Activated CD4-positive, alpha-beta T cell treated with anti-CD3 and anti-CD28 coated beads for 4 hours (primary cell): ENCODE measurements at regions not wholly inside any gene's neighbourhood (a gene's known extent, or its start where the extent isn't known, plus 50 kb on each side); places are given as distances from the start of the nearest gene placed in this dataset.

Experiments used
- DNase-seq, 2 donors: peaks; one replicate each; pipeline ENCODE4 v3.0.0-alpha.2; 2020

DNA sequence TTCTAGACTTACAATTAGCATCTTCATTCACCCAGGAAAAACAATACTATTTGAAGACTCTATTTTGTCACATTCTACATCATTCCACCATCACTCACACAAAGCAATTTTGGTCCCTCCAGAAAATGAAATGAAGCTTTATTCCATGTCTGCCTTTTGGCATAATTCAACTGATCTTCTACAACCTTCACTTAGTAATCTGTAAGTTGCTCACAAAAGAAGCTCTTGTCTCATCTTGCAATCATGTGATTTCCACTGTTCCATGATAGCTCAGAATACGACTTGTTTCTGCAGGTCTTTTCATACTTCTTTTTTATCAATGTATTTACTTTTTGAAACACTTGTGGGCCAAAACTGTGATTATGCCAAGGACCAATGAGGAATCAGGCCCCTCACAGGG lies 261.9 kb upstream of the NR4A3 start:
- no peak for DNase-seq

DNA sequence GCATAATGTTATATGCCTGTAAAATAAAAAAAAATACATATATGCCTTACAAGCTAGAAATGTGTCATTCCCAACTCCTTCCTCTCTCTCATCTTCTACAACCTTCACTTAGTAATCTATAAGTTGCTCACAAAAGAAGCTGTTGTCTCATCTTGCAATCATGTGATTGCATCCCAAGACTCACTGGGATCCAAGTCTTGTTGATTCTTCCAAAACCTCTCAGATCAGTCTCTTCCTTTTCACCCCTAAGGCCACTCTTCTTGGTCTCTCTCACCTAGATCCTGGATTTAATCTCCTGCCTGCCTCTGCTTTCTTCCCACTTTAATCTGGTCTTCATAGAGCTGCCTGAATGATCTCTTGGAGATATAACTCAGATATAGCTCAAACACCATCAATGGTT lies 261.1 kb upstream of the NR4A3 start:
- DNase-seq: no peak

DNA sequence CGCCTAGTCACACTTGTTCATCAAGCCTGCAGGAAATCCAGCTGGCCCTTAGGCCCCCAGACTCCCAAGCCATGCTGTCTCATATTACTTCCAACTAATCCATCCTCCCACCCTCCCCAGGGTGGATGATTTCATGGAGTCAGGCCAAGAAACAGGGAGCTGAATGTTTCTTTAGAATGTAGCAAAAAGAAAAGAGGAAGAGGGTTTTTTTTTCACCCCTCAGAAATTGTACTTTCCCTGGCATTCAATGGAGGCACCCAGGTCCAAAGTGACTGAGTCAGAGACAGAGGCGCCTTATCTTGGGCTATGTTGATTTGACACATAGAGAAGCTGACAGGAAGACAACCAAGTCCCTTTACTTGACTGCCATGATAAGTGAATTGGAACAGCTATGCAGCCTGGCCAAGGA lies 260.2 kb upstream of the NR4A3 start:
- no peak for DNase-seq

DNA sequence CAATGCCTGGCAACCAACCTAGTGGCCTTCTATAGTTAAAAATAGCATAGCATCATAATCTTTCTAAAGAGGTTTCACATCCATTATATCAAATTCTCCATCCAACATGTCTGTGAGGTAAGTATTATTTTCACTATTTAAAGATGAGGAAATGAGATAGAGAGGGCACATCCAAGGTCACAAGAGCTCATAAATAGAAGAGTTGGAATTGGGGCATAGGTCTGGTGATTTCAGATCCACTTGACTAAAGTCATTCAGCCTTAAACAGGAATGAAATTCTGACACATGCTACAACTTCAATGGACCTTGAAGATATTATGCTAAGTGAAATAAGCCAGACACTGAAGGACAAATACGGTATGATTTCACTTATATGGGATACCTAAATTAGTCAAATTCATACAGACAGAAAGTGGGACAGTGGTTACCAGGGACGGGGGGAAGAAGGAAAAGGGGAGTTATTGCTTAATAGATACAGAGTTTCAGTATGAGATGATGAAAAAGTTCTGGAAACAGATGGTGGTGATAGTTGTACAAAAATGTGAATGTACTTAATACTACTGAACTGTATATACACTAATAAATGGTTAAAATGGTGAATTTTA lies 259.6 kb upstream of the NR4A3 start:
- no peak for DNase-seq

DNA sequence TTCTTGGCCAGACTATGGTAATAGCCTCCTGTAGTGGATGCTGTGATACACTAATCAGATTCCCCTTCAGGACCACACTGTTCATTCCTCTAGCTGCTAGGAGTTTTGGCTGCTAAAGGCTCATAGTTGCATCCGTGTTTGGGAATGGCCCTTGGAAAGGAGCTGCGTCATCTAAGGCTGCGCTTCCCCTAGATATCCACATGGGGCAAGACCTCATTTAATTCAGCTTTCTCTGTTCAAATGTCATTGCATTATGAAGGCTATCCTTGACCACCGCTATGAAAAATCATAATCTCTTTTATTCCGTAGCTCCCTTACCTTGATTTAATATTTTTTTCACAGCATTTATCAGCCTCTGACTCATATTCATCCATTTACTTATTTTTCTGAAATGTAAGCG lies 258.3 kb upstream of the NR4A3 start:
- DNase-seq: no peak

DNA sequence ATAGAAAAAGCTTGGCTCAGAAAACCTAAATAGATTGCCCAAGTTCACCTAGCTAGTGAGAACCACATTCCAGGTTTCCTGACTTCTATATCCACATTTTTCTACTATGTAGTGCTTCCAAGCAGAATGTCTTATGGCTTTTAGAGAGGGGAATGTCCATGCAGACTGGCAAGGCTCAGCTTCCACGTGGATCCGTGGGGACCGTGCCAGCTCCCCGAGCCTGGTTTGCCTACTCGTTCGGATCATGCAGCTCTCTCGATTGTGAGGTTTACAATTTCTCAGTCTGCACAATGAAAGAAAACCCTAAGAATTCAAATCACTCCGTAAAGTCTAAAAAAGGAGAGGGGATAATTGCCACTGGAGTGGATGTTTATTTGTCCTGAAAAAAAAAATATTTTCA lies 256.5 kb upstream of the NR4A3 start:
- no peak for DNase-seq

DNA sequence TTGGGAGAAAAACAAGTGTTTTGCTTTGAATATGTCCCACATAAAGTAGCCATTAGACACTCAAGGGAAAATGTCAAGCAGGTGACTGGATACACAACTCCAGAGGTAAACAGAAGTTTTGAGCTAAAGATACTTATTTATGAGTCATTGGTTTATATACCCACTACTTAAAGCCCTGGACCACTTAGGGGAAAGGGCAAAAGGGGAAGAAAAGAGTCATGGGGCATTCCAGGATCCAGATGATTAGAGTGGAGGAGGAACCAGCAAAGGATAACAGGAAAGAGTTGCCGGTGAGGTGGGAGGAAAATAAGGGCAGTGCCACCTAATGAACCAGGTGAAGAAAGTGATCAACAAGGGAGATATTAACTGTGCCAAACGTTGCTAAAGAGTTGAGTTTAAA lies 254.2 kb upstream of the NR4A3 start:
- DNase-seq: no peak

DNA sequence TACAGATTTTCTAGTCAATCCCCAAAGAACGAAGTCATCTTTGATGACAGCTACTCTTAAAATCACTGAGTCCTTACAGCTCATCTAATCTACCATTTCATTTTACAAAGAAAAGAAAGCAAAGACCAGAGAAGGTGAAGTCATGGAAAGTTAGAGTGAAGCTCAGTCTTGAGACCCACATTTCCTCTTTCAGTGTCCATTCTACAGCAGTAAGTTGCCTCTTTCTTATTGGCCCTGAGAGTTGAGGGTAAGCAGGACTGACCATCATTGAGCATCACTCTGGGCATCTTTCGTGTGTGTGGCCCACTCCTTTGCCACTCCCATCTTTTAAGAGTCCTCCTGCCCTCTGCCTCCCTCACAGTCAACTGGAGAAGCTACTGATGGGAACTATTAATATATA lies 251.8 kb upstream of the NR4A3 start:
- no peak for DNase-seq

DNA sequence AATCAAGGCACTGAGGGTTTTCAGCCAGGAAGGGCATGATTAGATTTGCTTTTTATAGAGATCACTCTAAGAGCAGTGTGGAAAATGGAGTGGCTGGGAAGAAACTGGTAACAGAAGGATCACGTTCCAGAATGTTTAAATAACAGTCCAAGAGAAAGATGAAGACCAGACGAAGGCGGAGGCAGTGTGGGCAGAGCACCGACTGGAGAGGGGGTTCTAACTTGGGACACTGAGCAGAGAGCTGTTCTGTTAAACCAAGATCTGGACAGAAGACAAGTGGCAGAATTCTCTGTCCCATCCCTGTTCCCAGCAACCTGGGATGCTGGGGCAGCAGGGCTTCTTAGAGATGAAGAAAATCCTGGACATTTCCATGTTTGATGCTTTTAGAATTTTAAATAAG lies 249.1 kb upstream of the NR4A3 start:
- no peak for DNase-seq

DNA sequence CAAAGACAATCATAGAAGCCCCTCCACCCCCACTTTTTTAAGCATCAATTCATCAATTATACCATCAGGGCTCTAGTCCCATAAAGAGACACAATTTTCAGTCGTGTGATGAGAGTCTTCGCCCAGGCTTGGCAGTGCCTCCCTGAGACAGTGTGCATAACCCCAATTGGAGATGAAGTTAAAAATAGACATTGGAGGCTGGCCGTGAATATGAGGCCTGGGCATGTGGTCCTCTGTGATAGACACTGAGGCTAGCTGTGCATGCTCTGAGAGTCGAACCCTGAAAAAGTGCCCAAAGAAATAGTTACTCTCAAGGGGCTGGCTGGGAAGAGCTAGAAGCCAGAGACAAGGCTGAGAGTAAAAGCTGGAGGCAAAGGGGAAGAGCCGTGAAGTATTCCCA lies 248.6 kb upstream of the NR4A3 start:
- no peak for DNase-seq

DNA sequence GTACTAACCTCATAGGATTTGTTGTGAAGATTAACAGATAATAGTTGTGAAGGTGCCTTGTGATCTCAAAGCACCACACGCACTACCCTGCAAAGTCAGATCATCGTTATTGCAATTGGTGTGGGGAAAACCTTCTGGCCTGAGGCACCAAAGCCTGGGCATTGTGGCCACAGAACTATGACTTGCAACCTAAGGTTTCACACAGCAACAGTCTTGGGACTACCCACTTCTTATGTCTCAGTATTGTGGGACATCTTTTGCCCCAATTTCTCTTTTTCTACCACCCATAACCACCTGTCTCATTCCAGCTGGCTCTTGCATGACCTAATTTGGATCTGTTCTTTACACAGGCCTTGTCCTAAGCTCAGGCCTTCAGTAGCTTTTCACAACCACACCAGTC lies 247.8 kb upstream of the NR4A3 start:
- no peak for DNase-seq

DNA sequence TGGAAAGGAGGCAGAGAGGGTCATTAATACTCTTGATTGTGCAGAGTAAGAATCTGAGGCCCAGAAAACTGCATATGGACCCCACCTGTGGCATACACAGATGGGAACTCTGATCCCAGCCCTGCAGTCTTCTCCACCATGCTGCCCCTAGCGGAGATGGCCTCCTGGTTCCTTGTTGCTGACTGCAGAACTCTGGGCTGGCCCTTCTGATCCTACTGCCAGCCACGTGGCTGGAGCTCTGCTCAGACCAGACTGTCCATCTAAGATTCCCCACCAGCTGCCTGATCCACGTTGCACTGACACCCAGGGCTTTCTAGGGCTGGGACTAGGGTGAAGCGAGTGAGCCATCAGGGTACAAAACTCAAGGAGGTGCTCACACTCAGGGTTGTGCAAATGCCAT lies 245.7 kb upstream of the NR4A3 start:
- no peak for DNase-seq

DNA sequence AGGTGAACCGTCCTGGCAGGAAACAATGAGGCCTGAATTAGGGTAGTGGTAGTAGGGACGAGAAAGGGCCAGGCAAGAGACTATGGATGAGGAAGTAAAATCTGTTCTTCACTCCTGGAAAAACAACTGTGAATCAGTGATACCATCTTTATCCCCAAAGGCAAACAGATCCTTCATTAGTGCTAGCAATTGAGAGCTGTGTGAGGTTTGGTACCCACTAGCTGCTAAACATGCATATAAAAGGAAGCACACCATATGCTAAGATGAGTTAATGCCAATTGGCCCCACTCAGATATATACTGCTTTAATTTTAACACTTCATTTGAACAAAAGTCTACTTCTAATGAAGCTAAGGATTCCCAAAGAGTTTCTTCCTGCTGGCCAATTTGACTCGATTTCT lies 244.8 kb upstream of the NR4A3 start:
- no peak for DNase-seq

DNA sequence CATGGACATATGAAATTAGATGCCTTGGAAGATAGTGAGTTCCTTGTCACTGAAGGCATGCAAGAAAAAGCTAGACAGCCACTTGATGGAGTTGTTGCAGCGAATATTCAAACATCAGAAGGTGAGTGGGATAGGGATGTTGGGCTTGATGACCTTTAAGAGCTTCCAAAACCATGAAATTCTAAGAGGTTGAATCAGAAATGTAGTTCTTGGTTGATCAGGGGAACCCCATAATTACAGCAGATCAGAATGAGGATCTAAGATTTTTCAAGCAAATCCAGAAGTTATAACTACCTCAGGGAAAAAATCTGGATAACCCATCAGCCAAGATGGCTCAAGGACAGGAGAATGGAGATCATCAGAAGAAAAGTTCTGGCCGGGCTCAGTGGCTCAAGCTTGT lies 244.3 kb upstream of the NR4A3 start:
- no peak for DNase-seq

DNA sequence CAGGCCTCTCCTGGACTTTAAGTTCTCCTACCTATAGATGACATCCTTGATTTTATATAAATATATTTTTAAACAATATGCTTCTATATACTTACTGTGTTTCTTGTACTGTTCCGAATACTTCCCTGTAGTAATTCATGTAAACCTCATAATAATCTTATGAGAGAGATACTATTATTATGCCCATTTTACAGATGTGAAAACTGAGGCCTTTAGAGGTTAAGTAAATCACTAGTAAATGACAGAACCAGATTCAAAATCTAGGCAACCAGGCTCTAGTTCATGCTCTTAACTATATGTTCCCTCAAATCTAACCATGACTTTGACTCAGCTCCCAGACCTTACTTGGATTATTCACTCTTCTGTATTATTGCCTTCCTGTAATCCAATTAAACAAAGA lies 243.0 kb upstream of the NR4A3 start:
- no peak for DNase-seq

DNA sequence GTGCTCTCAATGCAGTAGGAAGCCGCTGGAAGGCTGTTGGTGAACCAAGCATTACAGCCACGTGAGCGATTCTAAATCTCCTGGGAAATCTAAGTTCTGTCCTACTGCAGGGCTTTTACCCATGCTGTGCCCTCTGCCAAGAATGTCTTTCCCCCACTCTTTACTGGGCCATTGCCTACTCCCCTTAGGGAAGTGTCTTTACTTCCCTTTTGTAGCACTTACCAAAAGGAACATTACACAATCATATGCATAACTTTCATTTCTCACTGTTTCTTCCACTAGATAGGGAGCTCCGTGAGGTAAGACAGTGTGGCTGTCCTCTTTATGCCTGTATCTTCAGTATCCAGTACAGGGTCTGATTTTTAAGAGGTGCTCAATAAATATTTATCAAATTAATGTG lies 241.7 kb upstream of the NR4A3 start:
- no peak for DNase-seq

DNA sequence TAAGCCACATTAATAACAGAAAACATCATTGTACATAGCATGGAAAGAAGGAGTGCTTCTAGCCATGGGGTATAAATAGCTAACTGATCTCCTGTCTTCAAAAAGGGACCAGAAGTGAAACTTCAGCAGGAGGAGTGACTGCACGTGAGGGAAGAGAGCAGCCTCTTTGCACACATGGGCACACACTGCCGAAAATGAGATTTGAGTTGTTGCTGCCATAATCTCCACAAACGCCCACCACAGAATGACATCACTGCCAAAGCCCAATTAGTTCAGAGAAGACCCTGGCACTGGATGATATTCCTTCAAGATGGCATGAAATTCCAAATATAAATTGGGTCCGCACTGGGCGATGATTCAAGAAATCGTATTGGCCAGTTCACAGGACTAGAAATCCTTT lies 238.9 kb upstream of the NR4A3 start:
- DNase-seq: no peak

DNA sequence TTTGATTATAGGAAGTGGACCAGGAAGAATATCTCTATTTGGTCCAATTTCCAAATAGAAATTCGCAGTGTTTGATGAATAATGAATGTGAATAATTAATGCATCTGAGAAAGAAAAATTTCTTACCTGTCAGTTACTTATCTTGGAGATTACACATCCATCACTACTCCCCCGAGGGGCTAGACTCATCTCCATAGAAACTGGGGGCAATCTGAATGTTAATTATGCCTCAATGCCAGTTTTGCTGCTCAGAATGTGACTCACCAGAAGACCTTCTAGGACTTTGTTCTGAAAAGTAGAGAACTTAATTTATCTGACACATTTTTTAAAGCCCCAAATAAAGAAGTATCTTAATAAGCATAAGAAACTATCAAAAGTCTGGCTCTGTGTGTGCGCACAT lies 233.4 kb upstream of the NR4A3 start:
- DNase-seq: no peak

DNA sequence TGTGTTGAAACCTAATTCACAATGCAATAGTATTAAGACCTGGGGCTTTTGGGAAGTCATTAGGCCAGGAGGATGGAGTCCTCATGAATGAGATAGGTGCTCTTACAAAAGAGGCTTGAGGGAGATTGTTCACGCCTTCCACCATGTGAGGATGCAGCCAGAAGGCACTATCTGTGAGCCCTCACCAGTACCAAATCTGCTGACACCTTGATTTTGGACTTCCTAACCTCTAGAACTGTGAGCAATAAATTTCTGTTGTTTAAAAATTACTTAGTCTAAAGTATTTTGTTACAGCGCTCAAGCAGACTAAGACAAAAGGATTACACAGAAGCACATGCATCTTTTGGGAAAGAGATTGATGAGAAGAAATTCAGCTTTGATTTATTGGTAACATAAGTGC lies 232.9 kb upstream of the NR4A3 start:
- no peak for DNase-seq

DNA sequence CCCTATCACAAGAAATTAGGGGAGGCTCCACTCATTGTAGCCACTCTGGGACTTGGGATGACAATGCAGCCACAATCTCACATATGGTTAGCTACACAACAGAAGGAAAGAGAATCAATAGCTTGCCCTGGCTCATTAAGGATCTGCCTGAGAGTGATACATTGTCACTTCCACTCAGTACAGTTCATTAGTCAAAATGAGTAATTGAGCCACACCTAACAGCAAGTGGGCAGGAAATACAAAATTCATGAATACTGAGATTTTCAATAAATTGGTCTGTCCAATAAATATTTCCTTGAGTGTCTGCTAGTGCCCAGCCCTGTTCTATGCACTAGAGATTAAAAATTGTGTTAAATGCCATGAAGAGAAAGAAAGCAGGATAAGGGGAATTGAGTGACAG lies 231.3 kb upstream of the NR4A3 start:
- DNase-seq: no peak

DNA sequence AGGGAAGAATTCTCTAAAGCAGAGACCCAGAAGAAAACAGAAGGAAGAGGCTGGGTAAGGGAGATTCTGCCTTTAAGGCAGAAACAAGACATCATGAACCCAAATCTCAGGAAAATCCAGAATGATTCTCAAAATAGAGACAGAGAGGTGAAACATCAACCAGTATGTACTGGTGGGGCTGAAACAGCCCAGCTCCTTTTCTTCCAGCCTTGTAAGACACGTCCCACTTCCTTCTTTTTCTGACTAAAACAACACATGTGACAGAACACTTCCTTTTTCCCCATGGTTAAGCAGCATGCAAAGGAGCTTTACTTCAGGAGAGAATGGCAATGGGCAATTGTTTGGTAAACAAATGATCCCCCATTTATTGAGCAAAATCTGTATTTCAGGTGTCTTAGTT lies 230.8 kb upstream of the NR4A3 start:
- no peak for DNase-seq

DNA sequence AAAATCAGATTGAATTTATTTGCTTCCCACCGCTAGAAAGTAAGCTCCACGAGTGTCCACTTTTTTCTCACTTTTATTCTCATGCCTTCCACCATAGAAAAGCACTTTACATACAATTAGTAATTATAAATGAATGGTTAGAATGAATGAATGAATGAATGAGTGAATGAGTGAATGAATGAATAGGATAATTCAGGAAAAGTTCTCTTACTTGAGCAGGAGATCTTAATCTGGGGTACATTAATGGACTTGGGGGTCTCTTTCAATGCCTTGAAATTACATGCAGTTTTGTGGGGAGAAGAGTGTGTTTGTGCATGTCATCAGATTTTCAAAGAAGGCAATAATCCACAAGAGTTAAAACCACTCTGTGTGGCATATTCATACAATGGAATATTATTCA lies 229.9 kb upstream of the NR4A3 start:
- DNase-seq: no peak

DNA sequence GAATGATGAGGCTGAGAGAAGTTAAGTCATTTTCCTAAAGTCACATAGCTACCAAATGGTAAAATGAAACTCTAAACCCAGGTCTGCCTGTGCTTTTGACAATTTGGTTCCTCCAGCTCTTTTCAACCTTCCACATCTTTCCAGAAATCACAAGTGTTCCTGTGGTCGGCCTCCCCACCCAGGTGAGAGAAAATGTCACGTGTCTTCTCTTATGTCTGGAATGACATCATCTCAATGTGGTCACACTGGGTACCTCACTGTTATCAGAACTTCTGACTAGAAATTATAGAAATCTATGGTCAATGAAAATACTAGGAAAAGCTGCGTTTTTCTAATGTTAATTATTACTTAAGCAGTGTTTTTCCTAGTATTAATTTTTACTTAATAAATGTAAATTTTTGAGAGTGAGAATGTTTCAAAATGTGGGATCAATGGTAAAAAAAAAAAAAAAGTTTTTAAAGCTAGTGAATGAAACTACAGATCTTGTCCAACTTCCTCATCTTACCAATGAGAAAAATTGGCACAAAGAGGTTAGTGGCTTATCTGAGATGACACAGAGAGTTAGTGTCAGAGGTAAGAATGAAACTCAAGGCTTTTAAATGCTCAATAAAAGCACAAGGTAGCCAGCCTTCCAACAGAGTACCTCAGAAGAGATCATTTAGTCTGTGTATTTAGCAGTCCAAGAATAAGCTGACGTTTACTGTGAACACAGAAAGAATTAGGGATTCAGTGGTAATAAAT lies 228.7 kb upstream of the NR4A3 start:
- DNase-seq: no peak

DNA sequence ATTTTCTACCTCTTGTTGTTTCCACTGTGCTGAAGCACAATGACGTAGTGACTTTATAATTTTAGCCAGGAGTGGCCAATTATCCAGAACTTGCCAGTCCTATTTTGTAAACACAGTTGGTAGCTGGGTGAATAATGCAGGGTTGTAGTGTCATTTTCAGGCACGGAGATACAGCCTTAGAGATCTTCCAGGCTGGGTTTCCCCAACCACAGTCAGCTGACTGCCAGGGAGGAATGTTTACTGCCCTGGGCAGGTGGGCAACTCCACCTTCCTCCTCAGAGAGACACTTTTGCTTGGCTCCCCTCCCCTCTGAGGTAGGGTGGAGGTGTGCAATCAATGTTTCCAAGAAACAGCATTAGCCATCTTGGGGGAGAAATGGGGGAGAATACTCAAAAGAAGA lies 228.1 kb upstream of the NR4A3 start:
- no peak for DNase-seq

DNA sequence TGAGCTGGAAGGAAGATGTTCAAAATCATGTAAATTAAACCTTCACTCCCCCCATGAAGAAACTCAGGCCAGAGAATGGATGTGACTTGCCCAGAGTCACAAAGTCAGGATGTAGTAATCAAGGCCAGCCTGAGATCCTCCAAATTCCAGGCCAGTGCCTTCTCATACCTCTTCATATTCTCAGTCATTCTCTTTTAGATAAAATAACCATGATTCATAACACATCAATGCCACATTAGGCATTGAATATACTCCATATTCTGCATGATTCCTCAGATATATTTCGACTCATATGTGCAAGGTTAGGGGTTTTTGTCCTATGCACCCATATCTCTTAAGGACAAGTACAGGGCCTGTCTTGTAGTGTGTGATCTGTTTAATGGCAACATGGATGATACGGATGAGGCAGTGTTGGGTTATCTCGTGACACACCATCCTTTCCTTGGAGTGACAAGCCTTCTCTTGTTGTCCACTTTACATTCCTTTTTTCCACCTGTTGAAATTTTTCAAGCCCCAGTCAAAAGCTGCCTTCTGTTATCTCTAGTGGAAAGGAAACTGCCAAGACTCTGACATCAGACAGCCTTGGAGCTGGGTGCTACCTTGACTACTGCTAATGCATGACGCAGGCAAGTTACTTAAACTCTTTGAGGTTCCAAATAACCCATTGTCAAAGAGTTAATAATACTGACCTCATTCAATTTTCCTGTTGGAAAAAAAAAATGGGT lies 227.5 kb upstream of the NR4A3 start:
- no peak for DNase-seq
